ENCODE measurements at regions not wholly inside any gene's neighbourhood (a gene's known extent, or its start where the extent isn't known, plus 50 kb on each side); places are given as distances from the start of the nearest gene placed in this dataset.

DNA sequence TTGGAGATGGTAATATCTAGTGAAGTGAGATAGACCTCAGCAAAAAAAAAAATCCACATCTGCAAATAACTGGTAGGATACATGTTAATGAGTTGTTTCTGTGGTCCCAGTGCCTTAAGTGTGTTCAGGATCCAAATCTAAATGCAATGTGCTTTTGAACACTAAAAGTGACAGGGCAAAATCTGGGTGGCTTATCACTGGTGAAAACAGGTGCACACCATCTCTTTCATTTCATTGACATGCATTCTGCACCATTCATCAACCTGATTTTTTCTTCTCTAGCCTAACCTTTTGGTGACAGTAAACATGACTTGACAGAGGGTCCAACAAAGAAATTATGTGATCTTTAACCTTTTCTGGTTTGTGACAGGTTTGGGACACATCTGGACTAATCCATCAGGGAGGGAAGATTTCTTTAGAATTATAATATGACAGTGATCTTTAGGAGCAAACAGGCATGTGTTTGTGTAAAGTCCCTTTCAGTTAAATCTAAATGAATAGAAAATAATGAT is 201.6 kb upstream of the NEGR1 start:
- no peaks in the 10 kb centered on the region for H3K36me3 ChIP-seq (ENCODE audit: low read length)
- no peak overlapping the region for H2AFZ ChIP-seq (ENCODE audit: low read depth, low read length, severe bottlenecking)
- no peaks in the 10 kb centered on the region for H3K9me2 ChIP-seq (replicated peaks; ENCODE audit: insufficient read depth, low read length)
- no peaks in the 10 kb centered on the region for H3K9me3 ChIP-seq (ENCODE audit: insufficient read depth, low read length)
- H3K79me2 ChIP-seq (ENCODE audit: insufficient read depth, low read length), result no peaks in the 10 kb centered on the region
- no peak for TF ChIP-seq EZH2phosphoT487 (conservative IDR thresholded peaks at IDR 0.05; ENCODE audit: low read length)
- TF ChIP-seq, protein P1, sequence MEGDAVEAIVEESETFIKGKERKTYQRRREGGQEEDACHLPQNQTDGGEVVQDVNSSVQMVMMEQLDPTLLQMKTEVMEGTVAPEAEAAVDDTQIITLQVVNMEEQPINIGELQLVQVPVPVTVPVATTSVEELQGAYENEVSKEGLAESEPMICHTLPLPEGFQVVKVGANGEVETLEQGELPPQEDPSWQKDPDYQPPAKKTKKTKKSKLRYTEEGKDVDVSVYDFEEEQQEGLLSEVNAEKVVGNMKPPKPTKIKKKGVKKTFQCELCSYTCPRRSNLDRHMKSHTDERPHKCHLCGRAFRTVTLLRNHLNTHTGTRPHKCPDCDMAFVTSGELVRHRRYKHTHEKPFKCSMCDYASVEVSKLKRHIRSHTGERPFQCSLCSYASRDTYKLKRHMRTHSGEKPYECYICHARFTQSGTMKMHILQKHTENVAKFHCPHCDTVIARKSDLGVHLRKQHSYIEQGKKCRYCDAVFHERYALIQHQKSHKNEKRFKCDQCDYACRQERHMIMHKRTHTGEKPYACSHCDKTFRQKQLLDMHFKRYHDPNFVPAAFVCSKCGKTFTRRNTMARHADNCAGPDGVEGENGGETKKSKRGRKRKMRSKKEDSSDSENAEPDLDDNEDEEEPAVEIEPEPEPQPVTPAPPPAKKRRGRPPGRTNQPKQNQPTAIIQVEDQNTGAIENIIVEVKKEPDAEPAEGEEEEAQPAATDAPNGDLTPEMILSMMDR (IDR thresholded peaks at IDR 0.05; ENCODE audit: insufficient read depth, low read length, poor library complexity, severe bottlenecking), result no peak
- H3K4me2 ChIP-seq (ENCODE audit: low read depth, low read length, poor library complexity, severe bottlenecking), result no peak overlapping the region
- no peak overlapping the region for H3K27ac ChIP-seq (ENCODE audit: low read depth, low read length)
- no peak overlapping the region for H3K9ac ChIP-seq (ENCODE audit: low read length)
- H3K4me3 ChIP-seq (ENCODE audit: insufficient read depth, low read length, poor library complexity, severe bottlenecking), result no peak overlapping the region
- H4K20me1 ChIP-seq (ENCODE audit: low read depth, low read length), result no peaks in the 10 kb centered on the region
- no peaks in the 10 kb centered on the region for H3F3A ChIP-seq (ENCODE audit: insufficient read depth)
- no peaks in the 10 kb centered on the region for H3K27me3 ChIP-seq (ENCODE audit: low read length)

DNA sequence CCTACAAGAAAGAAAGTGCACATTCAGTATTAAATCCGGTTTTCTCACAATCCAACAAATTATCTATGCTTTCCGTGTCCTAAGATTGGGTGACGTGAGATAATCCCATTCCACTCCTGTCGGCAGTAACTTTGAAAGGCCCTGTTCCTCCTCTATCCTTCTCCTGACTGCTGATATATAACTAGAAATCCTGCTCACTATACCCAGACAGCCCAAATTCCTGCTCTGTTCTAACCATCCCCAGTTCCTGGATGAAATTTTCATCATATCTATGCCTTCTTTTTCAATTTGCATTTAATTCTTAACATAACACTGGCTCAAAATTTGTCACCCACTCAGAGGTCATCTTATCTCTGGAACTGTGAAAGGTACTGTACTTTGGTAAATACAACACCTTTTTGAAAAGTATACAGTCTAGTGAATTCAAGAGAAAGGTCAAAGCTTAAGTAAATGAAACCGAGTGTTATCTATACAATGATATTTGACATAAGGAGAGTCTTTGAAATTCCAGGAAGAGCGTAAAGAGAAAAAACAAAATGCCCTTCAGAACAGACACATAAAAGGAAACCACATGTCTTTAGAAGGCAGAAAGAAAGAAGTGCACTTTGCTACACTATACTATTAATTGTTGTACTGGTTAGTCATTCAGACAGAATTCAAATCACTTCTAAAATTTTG is 200.5 kb upstream of the NEGR1 start:
- Histone ChIP-seq H3K4me3 (ENCODE audit: insufficient read depth, low read length, poor library complexity, severe bottlenecking) (no peak overlapping the region), H3K79me2 (ENCODE audit: insufficient read depth, low read length) (no peaks in the 10 kb centered on the region), H3K27me3 (ENCODE audit: low read length) (no peaks in the 10 kb centered on the region), H3K36me3 (ENCODE audit: low read length) (no peaks in the 10 kb centered on the region), H3K27ac (ENCODE audit: low read depth, low read length) (no peak overlapping the region), H3K4me2 (ENCODE audit: low read depth, low read length, poor library complexity, severe bottlenecking) (no peak overlapping the region), H3K9ac (ENCODE audit: low read length) (no peak overlapping the region), H3K9me3 (ENCODE audit: insufficient read depth, low read length) (no peaks in the 10 kb centered on the region), H3K9me2 (replicated peaks; ENCODE audit: insufficient read depth, low read length) (no peaks in the 10 kb centered on the region), H4K20me1 (ENCODE audit: low read depth, low read length) (no peaks in the 10 kb centered on the region), H3F3A (ENCODE audit: insufficient read depth) (no peaks in the 10 kb centered on the region), H2AFZ (ENCODE audit: low read depth, low read length, severe bottlenecking) (no peak overlapping the region)
- TF ChIP-seq, protein P1 (IDR thresholded peaks at IDR 0.05; ENCODE audit: insufficient read depth, low read length, poor library complexity, severe bottlenecking), result no peak
- no peak for TF ChIP-seq EZH2phosphoT487 (conservative IDR thresholded peaks at IDR 0.05; ENCODE audit: low read length)

DNA sequence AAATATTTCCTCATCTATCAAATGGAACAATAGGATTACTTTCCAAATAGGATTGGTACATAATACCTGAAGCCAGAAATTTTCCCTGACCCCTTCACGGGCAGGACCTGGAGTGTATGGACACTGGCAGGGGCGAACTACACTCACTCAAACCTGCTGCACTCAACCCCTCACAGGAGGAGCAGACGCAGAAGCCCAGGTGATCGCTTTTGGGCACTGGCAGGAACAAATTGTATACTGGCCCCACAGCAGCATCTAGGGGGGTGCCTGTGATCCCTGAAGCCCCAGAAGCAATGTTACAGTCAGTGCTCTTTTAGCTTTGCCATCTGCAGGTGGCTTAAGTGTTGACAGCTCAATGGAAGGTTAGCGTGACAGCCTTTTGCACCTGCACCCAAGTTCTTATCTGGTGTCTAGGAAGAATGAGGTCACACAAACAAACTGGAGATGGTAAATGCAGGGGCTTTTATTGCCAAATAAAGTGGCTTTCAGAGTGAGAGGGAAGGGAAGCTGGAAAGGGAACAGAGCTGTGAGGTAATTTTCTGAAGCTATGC is 199.2 kb upstream of the NEGR1 start:
- no peaks in the 10 kb centered on the region for H3K36me3 ChIP-seq (ENCODE audit: low read length)
- H2AFZ ChIP-seq (ENCODE audit: low read depth, low read length, severe bottlenecking), result no peak overlapping the region
- no peaks in the 10 kb centered on the region for H3F3A ChIP-seq (ENCODE audit: insufficient read depth)
- TF ChIP-seq, protein P1 (IDR thresholded peaks at IDR 0.05; ENCODE audit: insufficient read depth, low read length, poor library complexity, severe bottlenecking), result no peak
- no peak for TF ChIP-seq EZH2phosphoT487 (conservative IDR thresholded peaks at IDR 0.05; ENCODE audit: low read length)
- no peak overlapping the region for H3K27ac ChIP-seq (ENCODE audit: low read depth, low read length)
- no peaks in the 10 kb centered on the region for H3K27me3 ChIP-seq (ENCODE audit: low read length)
- no peaks in the 10 kb centered on the region for H3K79me2 ChIP-seq (ENCODE audit: insufficient read depth, low read length)
- H3K4me2 ChIP-seq (ENCODE audit: low read depth, low read length, poor library complexity, severe bottlenecking), result no peak overlapping the region
- H3K4me3 ChIP-seq (ENCODE audit: insufficient read depth, low read length, poor library complexity, severe bottlenecking), result no peak overlapping the region
- H3K9me3 ChIP-seq (ENCODE audit: insufficient read depth, low read length), result no peaks in the 10 kb centered on the region
- H3K9me2 ChIP-seq (replicated peaks; ENCODE audit: insufficient read depth, low read length), result no peaks in the 10 kb centered on the region
- H3K9ac ChIP-seq (ENCODE audit: low read length), result no peak overlapping the region
- H4K20me1 ChIP-seq (ENCODE audit: low read depth, low read length), result no peaks in the 10 kb centered on the region
